DND-41 (cell line): ENCODE measurements at regions not wholly inside any gene's neighbourhood (a gene's known extent, or its start where the extent isn't known, plus 50 kb on each side); places are given as distances from the start of the nearest gene placed in this dataset.

ENCODE experiments used
- EZH2 ChIP-seq: IDR thresholded peaks from 3 replicates; pipeline ENCODE4 v1.6.1; 2012; ENCODE audit warnings: borderline replicate concordance, low read depth, mild to moderate bottlenecking, moderate library complexity, low read length, inconsistent platforms; ENCODE audit not compliant: severe bottlenecking
- TF ChIP-seq, protein P1 (sequence below): IDR thresholded peaks from 2 replicates; pipeline ENCODE4 v1.5.1; 2012; ENCODE audit warnings: borderline replicate concordance, low read length, moderate library complexity, mild to moderate bottlenecking; ENCODE audit not compliant: poor library complexity, severe bottlenecking; ENCODE audit errors: extremely low read depth

- TF ChIP-seq, protein P1, sequence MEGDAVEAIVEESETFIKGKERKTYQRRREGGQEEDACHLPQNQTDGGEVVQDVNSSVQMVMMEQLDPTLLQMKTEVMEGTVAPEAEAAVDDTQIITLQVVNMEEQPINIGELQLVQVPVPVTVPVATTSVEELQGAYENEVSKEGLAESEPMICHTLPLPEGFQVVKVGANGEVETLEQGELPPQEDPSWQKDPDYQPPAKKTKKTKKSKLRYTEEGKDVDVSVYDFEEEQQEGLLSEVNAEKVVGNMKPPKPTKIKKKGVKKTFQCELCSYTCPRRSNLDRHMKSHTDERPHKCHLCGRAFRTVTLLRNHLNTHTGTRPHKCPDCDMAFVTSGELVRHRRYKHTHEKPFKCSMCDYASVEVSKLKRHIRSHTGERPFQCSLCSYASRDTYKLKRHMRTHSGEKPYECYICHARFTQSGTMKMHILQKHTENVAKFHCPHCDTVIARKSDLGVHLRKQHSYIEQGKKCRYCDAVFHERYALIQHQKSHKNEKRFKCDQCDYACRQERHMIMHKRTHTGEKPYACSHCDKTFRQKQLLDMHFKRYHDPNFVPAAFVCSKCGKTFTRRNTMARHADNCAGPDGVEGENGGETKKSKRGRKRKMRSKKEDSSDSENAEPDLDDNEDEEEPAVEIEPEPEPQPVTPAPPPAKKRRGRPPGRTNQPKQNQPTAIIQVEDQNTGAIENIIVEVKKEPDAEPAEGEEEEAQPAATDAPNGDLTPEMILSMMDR: no peak
- no peak for TF ChIP-seq EZH2
Measured at GRCh38 chr2:119104414-119104813, 54.1 kb downstream of the C1QL2 start.
